DMS53 (cell line): ENCODE measurements at regions not wholly inside any gene's neighbourhood (a gene's known extent, or its start where the extent isn't known, plus 50 kb on each side); places are given as distances from the start of the nearest gene placed in this dataset.
A peak's percentile ranks its signal among the peaks of the same experiment; 100 is the strongest.

Experiments
- DNase-seq: peaks from one replicate; lab custom pipeline; 2025; lab: John Stamatoyannopoulos, UW

DNA sequence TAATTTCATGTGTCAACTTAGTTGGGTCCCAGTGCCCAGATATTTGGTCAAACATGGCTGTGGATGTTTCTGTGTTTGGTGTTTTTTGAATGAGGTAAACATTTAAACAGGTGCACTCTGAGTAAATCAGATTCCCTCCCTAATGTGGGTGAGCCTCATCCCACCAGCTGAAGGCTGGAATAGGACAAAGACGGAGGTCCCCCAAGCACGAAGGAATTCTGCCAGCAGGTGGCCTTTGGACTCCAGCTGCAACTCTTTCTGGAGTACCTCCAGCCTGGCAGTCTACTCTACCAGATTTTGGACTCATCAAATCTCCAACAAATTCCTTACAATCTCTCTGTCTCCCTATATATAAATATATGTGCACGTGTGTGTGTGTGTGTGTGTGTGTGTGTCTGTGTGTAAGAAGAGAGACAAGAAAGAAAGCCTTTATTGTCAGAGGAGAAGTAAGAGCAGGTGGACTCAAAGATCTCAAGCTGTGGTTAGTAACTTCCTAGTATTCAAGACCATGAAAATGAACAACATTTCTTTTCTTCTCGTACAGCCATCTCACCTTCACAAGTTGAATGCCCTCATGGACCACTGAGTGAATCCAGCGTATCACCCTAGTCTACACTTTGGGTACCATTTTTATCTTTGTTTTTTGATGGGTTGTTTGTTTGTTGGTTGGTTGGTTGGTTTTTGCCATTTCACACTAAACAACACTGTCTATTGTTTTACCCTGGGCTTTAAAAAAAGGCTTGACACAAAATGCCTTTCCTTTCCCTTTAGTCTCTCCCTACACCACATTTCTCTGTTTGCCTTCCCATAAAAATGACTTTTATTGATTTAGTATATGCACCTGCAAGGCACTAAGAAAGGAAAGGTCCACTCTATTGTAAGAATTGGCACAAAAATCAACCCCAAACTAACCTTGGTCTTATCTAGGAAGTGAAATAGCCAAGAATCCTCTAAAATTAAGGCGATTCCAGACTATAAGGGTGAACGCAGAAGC lies 118.7 kb downstream of the TENT4A start:
- DNase-seq: peak; percentile 66

GRCh38 chr5:6832994-6833393 lies 119.8 kb downstream of the TENT4A start:
- DNase-seq: no peak

- DNase-seq: no peak
Observed at GRCh38 chr5:6833406-6833805, 120.2 kb downstream of the TENT4A start.

DNA sequence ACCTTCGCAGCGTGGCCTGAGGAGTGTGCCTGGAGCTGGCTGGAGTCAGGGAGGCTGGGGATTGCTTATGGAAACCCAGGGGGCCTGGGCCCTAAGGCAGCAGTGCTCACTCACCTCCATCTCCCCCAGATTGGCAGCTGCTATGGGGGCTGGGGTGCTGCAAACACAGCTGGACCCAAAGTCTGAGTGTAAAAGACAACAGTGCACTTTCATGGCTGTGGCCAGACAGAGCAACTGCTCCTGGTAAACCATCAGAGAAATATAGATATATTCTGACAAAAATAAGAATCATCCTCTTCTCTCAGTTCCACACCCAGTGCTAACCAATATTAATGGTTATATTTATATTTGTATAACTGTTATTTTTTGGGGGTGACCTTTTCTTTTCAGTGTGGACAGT lies 123.9 kb downstream of the TENT4A start:
- no peak for DNase-seq

GRCh38 chr5:6837519-6838110 lies 124.4 kb downstream of the TENT4A start:
- peak; percentile 20 for DNase-seq

DNA sequence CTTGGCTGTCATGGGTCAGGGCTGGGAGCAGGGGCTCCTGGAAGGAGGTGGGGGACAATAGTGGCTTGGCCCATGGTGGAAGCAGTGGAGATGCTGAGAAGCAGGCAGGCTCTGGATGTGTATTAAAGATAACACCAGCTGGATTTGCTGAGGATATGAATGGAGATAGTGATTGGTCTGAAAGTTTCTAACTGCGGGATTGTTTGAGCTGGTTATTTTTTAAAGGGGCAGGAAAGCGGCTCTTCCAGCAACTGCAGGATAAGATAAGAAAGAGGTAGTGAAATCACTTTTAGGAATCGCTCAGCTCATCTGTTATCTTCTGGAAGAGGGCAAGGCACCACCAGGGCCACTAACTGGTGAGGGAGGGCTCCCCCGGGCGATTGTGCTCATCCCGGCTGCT lies 125.5 kb downstream of the TENT4A start:
- DNase-seq: no peak

- no peak for DNase-seq
Observed at GRCh38 chr5:6840136-6840793, 127.0 kb downstream of the TENT4A start.

DNA sequence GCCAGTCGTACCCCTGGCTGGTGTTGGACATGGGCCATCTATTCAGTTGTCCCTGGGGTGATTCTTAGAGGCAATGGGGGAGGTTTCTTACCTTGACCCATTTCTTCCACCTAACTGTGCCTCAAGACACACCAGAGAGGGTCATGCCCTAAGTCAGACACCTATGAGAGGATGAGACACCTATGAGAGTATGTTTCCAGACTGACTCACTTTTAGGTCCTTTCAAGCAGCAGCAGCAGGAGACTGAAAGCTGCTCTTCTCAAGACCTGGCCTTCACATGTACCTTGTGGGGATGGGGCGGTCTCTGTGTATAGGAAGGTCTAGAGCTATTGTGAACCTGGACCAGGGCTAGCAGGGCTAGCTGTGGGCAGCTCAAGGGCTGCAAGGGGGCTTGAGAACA lies 130.1 kb downstream of the TENT4A start:
- no peak for DNase-seq

DNA sequence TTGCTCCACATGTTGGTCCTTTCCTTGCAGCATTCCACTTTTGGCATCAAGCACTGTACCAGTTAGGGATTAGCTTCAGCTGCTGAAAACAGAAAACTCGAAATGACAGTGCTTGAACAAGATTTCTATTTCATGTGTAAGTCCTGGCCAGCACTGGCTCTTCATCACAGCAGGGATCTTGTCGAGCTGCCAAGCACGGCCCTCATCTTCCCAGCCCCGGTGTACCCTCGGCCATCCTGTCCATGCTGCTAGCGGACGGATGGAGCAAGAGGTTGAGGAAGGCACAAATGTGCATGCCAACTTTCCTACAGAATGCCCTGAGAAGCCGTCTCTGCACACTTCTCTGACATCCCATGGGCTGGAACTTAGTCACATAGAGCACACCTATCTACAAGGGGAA lies 130.6 kb downstream of the TENT4A start:
- DNase-seq: no peak

GRCh38 chr5:6845856-6846255 lies 132.6 kb downstream of the TENT4A start:
- no peak for DNase-seq

DNA sequence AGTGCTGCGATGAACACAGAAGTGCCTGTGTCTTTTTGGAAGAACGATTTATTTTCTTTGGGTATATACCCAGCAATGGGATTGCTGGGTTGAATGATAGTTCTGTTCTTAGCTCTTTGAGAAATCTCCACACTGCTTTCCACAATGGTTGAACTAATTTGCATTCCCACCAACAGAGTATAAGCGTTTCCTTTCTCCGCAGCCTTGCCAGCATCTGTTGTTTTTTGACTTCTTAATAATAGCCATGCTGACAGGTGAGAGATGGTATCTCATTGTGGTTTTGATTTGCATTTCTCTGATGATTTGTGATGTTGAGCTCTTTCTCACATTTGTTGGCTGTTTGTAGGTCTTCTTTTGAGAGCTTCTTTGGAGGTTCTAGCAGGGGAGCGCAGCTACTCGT lies 134.6 kb downstream of the TENT4A start:
- DNase-seq: no peak

DNA sequence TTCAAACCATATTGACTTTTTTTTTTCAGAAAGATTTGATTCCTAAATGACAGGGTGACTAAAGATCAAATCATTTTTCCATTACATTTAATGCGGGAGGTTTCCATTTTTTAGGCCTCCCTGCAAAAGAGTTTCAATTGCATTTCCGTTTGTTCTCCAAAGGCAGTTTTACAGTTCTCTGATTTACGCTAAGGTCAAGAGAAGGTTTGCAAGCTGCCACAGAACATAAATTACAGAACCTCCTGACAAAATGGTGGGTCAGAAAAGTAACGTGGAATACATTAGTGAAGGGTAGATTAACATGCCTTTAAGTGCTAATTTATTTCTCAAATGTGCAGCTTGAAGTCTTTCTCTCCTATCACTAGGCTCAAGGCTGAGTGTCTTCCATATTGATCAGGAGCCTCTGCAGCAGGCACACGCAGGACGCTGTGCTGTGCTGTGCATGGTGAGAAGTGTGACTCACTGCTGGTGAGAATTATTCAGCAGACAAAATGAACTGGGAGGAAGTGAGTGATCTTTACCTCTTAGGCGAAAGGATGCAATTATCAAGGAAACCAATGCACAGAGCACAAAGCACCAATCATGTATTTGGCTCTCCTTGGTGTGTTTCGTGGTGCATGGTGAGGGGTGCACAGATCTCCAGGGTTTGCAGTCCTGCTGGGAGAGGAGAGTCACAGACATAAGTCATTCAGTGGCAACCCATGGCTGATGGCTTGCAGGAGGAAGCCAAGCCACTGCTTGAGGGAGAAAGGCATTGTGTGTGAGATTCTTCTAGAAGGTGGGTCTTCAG lies 136.3 kb downstream of the TENT4A start:
- peak; percentile 12 for DNase-seq

DNA sequence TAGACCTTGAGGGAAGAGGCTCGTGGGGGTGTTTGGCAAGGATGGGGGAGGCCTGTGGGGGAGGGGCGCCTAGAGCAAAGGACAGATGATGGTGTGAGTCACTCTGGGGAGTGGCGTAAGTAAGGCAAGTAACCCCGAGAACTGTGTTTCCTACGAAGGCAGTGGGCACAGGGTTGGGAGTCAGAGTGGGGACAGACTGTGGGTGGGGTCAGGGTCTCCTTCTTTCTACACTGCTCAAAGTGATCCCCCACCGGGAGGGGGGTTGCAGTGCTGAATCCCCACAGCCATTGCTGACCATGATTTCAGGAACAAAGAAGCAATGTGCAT lies 136.8 kb downstream of the TENT4A start:
- no peak for DNase-seq

DNA sequence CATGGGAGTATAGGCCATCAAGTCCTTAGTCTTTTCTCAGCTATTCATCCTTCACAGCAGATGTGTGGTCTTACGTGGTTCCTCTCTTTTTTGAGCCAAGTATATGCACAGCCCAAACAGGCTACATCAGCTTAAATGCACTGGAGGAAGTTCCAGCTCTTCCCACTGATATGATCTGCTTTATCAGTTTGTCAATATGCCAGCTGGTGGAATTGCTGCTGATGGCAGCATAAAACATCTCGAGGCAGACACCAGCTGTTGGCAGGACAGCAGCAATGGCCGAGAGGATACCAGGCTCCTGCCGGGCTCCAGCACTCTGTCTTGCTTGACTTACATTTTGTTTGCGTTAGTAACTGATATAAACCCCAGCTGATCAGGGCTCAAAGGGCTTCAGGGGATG lies 143.4 kb downstream of the TENT4A start:
- DNase-seq: peak; percentile 49

DNA sequence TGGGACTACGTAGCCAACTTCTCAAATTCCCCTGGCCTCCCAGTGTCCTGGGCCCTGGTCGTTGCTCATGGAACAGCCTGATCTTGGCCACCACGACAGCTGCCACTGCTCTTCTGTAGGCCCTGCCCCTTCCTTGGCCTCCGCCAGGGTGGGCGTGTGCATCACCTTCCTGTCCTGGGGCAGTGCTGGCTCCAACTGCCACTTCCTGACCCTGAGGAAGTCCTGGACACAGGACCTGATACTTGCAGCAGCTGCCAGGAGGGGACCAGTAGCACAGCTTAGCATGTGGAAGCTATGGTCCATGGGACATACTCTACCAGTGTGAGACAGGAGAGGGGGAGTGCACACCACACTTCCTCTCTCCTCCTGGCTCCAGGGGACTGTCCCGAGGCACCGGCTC lies 145.2 kb downstream of the TENT4A start:
- DNase-seq: no peak

GRCh38 chr5:6859023-6859422 lies 145.8 kb downstream of the TENT4A start:
- DNase-seq: no peak

GRCh38 chr5:6859951-6860638 lies 146.9 kb downstream of the TENT4A start:
- no peak for DNase-seq

GRCh38 chr5:6861036-6861435 lies 147.8 kb downstream of the TENT4A start:
- DNase-seq: no peak

DNA sequence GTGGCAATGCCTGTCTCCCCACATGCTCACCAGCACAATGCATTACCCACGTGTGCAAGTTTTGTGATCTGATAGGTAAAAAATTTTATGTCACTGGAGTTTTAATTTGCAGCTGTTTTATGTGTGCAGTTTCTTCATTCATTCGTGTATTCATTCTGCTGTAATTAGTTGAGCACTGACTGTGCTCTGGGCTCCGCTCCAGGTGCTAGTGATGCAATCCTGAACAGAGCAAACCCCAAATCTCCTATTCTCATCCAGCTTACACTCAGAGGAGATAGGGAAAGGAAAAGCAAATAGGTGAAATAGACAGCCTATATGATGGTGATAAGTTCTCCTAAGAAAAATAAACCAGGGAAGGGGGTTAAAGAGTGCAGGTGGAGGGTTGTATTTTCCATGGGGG lies 148.4 kb downstream of the TENT4A start:
- no peak for DNase-seq

- no peak for DNase-seq
Observed at GRCh38 chr5:6862306-6862705, 149.1 kb downstream of the TENT4A start.

DNA sequence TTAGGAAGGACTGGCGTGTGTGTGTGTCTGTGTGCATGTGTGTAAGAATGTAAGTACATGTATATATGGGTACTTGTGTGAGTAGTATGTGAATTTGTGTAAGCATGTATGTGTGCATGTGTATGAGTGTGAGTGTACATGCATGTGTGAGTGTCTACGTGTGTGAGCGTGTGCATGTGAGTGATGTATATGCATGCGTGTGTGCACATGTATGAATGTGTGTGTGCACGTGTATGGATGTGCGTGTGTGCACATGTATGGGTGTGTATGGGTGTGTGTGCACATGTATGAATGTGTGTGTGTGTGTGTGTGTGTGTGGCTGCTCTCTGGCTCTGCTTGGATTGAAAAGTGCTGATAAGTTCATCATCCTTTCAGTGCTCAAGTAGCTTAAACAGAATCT lies 154.5 kb downstream of the TENT4A start:
- DNase-seq: no peak

DNA sequence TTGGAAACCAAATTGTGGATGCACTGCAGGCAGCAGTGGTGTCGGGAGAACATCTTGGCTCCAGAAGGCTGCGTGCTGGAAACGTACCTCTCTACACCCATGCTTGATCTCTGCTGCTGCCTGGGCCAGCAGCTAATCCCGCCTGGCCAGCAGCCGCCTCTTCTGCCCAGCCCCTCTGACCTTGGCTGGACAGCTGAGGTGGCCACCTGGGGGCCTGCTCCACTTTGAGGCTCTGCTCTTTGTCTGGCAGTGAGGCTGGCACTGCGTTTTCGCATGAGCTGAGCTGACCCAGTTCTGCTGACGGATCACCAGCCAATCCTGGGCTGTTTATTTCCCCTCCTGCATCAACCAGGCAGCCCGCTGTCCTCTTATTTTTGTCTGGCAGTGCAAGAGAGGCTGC lies 154.9 kb downstream of the TENT4A start:
- DNase-seq: no peak
